Colonic mucosa (tissue), 4 donors: ENCODE measurements at regions not wholly inside any gene's neighbourhood (a gene's known extent, or its start where the extent isn't known, plus 50 kb on each side); places are given as distances from the start of the nearest gene placed in this dataset.

Source experiments
- DNase-seq: peaks from one replicate; pipeline ENCODE4 v3.0.0-alpha.2; 2020
- H3K27ac ChIP-seq: fragments of 200-600 bp; one replicate; pipeline ENCODE4 v1.8.0; 2021
- H3K27me3 ChIP-seq: fragments of 200-600 bp; one replicate; pipeline ENCODE4 v1.8.0; 2021
- H3K36me3 ChIP-seq: fragments of 200-600 bp; one replicate; pipeline ENCODE4 v1.8.0; 2021
- H3K4me1 ChIP-seq: fragments of 200-600 bp; one replicate; pipeline ENCODE4 v1.8.0; 2021; ENCODE audit warnings: mild to moderate bottlenecking
- H3K4me3 ChIP-seq: fragments of 200-600 bp; one replicate; pipeline ENCODE4 v1.8.0; 2021
- H3K9ac ChIP-seq, 2 donors: one replicate each; pipeline ENCODE4 v1.7.0; 2013; ENCODE audit warnings: control low read depth in 2 of 2, low read depth in 2 of 2, low read length in 2 of 2
- H3K9me3 ChIP-seq: fragments of 200-600 bp; one replicate; pipeline ENCODE4 v1.8.0; 2021
- intact Hi-C: fragments of 100-400 bp; cut with DNase I; formaldehyde crosslinking; loops from one replicate; pipeline ENCODE4 v1.14.1; 2022
- TF ChIP-seq, protein P1 (sequence below): fragments of 200-600 bp; IDR thresholded peaks from one replicate; pipeline ENCODE4 v1.8.0; 2022; ENCODE audit warnings: antibody characterized with exemption, mild to moderate bottlenecking
- donor health status: healthy.
- donor health status: DM: no; HTN: no; CAD: no.
- donor health status: DM: no; HTN: no; CAD: no.

DNA sequence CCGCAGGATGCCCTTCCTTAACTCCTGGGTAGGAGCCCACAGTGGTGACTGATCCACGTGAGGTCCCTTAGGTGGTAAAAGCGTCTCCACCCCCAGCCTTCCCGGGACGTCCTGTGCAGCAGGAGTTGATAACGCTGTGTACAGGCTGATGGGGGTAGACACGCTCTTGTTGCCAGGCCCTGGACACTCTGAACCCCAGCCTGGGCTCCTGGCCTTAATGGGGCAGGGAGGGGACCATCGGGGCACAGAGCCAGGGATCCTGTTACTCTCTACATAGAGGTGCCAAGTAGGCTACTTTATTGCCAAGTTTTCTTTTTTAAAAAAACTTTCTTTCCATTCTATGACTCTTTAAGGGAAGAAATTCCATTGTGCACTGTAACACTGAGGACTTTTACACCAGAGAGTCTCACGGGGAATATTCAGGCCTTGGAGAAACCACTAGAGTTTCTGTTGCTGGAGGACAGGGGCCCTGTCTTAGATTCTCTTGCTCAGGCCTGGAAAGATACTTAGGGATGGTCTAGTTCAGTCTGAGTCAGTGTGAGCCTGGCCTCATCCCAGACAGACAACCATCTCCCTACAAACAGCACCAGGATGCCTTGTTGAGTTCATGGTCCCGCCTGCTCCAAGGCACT lies 104.3 kb upstream of the RNU6-1 start:
- no peaks in the 10 kb centered on the region for H3K36me3 ChIP-seq
- H3K9me3 ChIP-seq, result no peaks in the 10 kb centered on the region
- no peaks in the 10 kb centered on the region for H3K4me1 ChIP-seq
- H3K9ac ChIP-seq, result no peak overlapping the region
- no peaks in the 10 kb centered on the region for H3K27me3 ChIP-seq
- intact Hi-C loops, result no loop called here
- TF ChIP-seq, protein P1, sequence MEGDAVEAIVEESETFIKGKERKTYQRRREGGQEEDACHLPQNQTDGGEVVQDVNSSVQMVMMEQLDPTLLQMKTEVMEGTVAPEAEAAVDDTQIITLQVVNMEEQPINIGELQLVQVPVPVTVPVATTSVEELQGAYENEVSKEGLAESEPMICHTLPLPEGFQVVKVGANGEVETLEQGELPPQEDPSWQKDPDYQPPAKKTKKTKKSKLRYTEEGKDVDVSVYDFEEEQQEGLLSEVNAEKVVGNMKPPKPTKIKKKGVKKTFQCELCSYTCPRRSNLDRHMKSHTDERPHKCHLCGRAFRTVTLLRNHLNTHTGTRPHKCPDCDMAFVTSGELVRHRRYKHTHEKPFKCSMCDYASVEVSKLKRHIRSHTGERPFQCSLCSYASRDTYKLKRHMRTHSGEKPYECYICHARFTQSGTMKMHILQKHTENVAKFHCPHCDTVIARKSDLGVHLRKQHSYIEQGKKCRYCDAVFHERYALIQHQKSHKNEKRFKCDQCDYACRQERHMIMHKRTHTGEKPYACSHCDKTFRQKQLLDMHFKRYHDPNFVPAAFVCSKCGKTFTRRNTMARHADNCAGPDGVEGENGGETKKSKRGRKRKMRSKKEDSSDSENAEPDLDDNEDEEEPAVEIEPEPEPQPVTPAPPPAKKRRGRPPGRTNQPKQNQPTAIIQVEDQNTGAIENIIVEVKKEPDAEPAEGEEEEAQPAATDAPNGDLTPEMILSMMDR, result no peak
- no peak overlapping the region for H3K27ac ChIP-seq
- DNase-seq, result no peak
- no peak overlapping the region for H3K4me3 ChIP-seq

DNA sequence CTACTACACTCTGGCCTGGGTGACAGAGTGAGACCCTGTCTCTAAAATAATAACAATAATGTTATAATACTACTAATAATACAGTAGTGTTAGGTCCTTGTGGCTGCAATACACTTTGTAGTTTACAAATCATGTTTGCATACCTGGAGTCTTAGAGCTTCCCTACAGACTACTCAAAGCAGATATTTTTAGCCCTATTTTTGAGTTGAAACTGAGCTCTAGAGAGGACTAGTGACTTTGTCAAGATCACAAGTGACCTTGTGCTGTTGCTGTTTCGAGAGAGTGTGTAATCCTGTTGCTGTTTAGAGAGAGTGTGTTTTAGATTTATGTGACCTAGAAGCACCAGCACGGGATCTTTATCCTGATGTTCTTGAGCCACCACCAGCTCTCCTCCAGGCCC lies 105.3 kb upstream of the RNU6-1 start:
- Histone ChIP-seq H3K27ac (no peak overlapping the region), H3K4me3 (no peak overlapping the region), H3K27me3 (no peaks in the 10 kb centered on the region), H3K9me3 (no peaks in the 10 kb centered on the region), H3K36me3 (no peaks in the 10 kb centered on the region), H3K9ac (no peak overlapping the region), H3K4me1 (no peaks in the 10 kb centered on the region)
- no peak for DNase-seq
- intact Hi-C loops, result no loop called here
- TF ChIP-seq, protein P1, result no peak

DNA sequence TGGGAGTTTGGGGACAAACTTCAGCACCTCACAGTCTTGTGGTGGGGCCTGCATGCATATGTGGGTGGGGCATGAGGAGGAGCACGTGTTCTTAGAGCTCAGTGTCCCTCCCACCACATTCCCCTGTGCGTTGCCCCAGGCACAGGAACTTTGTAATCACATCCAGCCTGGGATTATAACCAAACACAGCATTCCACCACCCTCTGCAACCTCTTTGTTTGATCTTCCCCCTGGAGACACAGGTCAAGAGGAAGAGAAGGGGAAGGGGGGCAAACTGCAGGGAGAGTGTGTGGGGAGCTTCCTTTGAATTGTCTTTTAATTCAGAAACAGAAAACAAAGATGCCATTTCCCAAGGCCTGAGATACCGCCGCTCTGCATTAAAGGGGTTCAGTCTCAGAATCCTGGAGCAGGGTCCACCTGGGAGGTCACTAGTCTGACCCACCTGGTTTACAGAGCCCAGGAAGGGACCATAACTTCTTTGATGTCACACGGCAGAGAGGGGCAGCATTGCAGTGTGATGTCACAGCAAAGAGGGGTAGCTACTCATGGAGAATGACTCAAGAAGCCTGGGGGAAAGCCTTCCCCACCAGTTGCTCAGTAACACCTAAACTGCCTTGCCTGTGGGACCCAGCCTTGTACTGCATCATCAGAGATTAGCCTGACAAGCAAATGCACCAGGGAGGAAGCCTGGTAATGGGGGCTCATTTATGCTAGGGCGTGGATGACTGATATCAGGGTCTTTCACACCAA lies 106.3 kb upstream of the RNU6-1 start:
- no peak overlapping the region for H3K4me3 ChIP-seq
- H3K4me1 ChIP-seq, result no peaks in the 10 kb centered on the region
- TF ChIP-seq, protein P1, result no peak
- H3K36me3 ChIP-seq, result no peaks in the 10 kb centered on the region
- H3K9me3 ChIP-seq, result no peaks in the 10 kb centered on the region
- no peak for DNase-seq
- H3K27ac ChIP-seq, result no peak overlapping the region
- no peak overlapping the region for H3K9ac ChIP-seq
- intact Hi-C loops, result no loop called here
- H3K27me3 ChIP-seq, result no peaks in the 10 kb centered on the region

DNA sequence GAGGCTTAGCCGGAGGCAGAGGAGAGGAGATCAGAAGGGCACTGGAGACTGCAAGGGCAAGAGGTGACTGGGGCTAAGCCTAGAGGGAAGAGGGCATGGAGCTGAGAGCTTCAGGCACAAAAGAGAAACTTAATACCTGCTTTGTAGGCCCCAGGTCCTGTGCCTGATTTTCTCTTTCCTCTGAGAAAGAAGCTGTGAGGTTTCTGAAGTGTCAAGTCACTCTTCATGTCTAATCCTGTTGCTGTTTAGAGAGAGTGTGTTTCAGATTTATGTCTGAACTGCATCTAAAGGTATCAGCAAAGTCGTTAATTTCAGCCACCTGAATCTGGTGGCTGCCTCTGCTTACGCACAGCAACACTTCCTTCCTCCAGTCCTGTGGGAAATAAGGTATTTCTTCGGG lies 106.9 kb upstream of the RNU6-1 start:
- intact Hi-C loops, result no loop called here
- Histone ChIP-seq H3K36me3 (no peaks in the 10 kb centered on the region), H3K27me3 (no peaks in the 10 kb centered on the region), H3K9ac (no peak overlapping the region), H3K4me1 (no peaks in the 10 kb centered on the region), H3K4me3 (no peak overlapping the region), H3K27ac (no peak overlapping the region), H3K9me3 (no peaks in the 10 kb centered on the region)
- TF ChIP-seq, protein P1, result no peak
- no peak for DNase-seq

DNA sequence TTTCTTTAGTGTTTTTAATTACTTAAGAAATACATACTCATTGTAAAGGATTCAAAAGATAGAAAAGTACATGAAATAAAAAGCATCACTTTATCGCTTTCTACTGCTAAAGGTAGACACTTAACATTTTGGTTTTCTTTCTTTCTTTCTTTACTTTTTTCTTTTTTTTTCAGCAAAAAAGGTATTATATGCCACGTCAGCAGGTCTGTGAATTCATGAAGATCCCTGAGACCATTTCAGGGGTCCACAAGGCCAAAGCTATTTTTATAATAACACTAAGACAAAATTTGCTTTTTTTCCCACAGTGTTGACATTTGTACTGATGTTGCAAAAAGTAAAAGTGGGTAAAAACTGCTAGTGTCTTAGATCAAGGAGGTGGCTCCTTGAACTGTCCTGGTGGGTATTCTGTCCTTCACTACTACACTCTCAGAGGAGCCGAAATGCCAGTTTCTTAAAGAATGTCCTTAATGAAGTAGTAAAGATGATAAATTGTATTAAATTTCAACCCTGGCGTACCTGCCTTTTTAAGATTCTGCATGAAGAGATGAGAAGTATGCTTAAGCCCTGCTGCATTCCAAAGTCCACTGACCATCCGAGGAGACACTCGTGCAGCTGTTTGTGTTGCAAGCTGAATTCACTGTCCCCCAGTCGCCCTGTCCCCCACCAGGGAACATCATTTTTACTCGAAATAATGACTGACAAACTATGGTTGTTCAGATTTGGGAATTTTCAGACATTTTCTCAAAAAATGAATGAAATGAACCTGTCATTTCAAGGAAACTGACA lies 106.7 kb upstream of the PIAS1 start:
- no peak for DNase-seq
- Histone ChIP-seq H3K36me3 (no peaks in the 10 kb centered on the region), H3K27ac (no peak overlapping the region), H3K9ac (no peak overlapping the region), H3K27me3 (no peaks in the 10 kb centered on the region), H3K9me3 (no peaks in the 10 kb centered on the region), H3K4me1 (no peaks in the 10 kb centered on the region), H3K4me3 (no peak overlapping the region)
- intact Hi-C loops, result no loop called here
- TF ChIP-seq, protein P1, result no peak
